ENCODE measurements at regions not wholly inside any gene's neighbourhood (a gene's known extent, or its start where the extent isn't known, plus 50 kb on each side); places are given as distances from the start of the nearest gene placed in this dataset.

GRCh38 chr2:164234074-164234473, 387.2 kb downstream of the GRB14 start:
- TF ChIP-seq CTCF (IDR thresholded peaks at IDR 0.05) (no peak), POLR2AphosphoS5 (IDR thresholded peaks at IDR 0.05) (no peak)
